ENCODE measurements at regions not wholly inside any gene's neighbourhood (a gene's known extent, or its start where the extent isn't known, plus 50 kb on each side); places are given as distances from the start of the nearest gene placed in this dataset.
"Not testable (repeated sequence)": the region's sequence is repeated elsewhere in the genome, so short reads cannot be mapped to it uniquely, and the experiment has no call there.

DNA sequence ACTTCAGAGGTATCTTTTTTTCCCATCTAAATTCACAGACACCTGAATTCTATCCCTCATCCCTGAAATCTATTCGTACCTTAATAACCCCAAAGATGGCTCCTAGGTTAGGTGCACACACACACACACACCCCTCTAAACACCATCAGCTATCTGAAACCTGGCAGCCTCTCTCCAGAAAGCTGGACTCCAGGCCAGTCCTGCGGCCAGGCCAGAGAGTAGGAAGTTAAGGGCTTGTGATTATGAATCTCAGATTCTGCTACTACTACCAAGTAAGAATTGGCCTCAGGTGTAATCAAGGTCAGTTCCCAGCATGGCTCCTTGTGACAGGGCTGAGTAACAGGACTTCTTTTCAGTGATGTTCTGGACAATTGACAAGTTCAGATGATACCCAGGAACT is 244.2 kb upstream of the SERP2 start:
- no peak for DNase-seq

DNA sequence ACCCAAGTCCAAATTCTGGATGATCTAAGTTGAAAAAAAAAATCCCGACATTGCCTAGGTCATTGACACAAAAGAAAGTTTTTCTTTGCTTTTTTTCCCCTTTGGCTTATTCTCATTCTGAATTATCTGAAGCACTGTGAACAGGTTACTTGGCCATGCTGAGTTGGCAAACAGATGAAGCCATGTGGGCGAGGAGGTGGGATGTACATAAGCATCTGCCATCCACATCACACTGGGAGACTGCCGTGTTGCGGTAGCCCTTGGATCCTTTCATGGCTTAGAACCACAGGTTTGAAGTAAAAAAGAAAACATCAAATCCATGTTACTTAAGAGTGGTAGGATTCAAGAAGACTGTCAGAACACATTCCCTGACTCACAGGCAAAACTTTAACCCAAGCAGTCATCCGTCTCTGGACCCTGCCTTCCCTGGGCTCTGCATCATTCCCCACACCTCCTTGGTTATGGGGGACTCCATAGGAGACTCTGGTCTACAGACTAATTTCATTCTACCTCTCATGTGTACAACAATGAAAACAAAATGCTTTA is 242.5 kb upstream of the SERP2 start:
- DNase-seq: no peak

- no peak for DNase-seq
These were observed 240.9 kb upstream of the SERP2 start for GRCh38 chr13:44132710-44133109.

DNA sequence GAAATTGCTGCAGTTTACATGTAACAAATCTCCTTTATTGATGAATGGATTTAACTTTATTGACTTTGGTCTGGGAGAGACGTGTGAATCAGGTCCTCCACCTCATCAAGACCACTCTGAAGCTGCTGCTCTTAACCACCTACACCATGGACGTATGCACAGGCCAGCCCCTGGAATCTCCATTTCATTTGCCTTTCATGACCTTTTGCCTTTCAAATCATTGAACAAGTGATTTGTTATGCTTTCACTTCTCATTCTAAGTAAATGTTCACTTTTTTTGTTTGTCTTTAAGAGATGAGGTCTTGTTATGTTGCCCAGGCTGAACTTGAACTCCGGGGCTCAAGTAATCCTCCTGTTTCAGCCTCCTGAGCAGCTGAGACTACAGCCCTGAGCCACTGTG is 240.0 kb upstream of the SERP2 start:
- DNase-seq: no peak

DNA sequence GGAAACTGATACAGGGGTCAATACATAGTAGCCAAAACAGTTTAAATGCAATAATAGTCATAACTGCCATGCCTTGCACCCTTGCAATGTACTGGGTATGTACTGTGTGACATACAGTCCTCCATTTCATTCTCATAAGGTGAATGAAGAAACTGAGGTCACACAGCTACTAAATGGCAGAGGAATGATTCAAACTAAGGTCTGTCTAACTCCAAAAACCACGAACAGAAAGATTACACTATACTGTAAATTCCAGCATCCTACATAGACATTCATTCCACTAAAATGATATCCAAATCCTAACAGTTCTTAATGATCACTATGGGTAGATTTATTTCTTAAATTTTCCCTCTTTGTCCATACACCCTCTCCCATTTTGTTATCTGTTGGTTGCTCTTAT is 238.1 kb upstream of the SERP2 start:
- DNase-seq: peak; percentile 22

DNA sequence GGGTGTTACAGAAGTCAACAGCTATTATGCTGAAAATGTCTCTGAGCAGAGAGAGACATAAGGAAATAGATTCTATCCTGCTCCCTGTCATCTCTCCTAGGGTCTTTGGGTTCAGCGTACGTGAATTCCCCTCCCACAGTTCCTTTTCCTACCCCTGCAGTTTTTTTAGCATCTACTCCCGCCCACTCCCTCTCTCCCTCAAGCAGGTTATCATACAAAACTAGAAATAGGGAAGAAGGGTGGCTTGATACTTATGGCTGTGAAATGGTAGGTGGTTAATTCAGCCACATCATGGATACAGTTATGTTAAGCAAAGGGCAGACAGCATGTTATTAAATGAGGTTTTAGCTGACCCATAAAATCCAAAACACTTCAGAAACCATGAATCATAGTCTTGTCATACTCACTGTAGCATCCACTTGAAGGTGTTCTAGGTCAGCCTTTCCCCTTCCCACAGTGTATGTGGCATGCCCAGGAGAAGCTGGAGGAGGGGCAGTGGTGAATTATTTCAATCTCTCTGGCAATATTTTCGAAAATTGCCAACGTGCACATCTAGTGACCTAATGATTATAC is 236.8 kb upstream of the SERP2 start:
- no peak for DNase-seq

GRCh38 chr13:44137466-44137865 is 236.2 kb upstream of the SERP2 start:
- DNase-seq: no peak

- DNase-seq: no peak
These were observed 233.5 kb upstream of the SERP2 start for GRCh38 chr13:44140146-44140545.

- DNase-seq: peak; percentile 11
These were observed 232.5 kb upstream of the SERP2 start for GRCh38 chr13:44140888-44141724.

DNA sequence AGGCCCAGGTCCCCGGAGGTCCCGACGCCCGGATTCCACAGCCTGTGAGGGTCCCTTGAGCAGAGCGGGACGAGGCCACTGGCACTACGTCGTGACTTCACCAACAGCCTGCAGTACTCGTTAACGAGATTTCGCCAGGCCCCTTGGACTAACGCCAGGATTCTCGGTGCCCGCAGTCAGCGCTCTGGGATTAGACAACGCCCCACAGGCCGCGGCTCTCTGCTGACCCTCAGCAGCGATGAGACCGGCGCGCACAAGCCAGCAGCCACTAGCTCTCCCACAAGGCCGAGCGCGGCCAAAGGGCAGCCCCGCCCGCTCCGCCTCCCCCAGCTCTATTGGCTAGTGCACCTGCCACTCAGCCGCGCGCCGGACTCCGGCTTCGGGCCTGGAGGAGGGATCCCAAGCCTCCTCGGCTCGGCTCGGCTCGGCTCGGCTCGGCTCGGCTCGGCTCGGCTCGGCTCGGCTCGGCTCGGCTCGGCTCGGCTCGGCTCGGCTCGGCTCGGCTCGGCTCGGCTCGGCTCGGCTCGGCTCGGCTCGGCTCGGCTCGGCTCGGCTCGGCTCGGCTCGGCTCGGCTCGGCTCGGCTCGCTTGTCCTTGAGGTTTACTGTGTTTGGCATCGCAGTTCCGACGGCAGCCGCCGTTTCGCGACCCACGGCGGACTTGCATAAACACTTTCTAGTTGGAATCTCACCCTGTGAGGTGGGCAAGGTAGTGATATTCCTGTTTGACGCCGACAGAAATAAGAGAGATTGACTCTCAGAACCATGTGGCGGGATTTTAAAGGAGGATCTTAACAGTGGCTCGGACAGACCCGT is 231.7 kb upstream of the SERP2 start:
- DNase-seq: peak; percentile 93

DNA sequence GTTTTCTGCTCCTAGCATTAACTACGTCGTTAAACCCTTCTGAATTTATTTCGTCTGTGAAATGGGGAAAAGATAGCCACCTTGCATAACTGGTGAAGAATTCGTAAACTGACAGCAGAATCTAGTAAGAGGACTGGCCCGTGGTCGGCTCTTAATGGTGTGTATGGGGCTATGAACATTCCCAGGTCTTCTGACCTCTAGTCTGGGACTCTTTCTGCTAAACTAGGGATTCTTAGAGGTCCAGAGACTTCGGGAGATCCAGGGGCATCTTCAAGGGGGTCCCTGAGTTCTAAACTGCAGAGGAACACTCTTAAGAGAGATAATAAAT is 231.1 kb upstream of the SERP2 start:
- no peak for DNase-seq

DNA sequence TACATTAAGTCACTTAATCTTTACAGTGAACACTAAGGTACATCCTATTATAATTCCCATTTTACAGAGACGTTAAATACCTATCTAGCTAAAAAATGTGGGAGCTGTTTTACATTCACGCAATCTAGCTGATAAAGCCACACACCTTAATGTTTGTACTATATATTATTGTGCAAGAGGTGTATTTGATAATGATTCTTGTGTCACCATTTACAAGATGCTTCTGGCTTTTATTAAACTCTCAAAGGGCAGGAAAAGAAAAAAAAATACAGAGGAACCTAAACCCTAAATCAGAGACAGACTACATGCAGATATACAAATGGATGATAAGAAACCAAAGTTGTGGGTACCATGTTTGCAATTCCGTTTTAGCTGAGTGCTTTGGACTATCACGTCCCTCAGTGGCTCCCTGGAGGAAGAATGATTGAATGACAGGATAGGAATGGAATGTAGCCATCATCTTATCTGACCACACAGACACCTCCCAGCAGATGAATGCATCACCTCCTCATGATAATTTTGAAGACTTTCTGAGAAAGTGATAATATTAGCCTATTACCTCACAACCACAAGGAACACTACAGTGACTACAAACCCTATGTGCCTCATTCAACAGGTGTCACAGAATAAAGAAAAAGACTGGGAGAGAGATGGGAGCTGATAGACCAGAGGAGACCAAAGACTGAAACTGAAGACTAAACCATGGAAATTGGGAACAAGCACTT is 230.5 kb upstream of the SERP2 start:
- DNase-seq: peak; percentile 28

DNA sequence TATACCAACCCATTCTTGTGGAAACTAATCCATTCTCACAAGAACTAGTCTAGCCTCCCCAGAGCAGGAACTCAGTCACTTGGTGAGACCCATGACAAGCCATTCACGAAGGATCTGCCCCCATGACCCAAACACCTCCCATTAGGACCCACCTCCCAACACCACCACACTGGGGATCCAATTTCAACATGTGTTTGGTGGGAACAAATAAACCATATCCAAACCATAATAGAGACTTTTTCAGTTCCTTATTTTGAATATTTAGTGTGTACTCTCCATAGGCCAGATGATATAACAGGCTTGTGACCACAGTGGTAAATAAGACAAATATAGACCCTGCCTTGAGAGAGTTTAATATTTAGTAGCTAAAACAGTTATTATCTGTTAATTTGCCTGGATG is 227.5 kb upstream of the SERP2 start:
- no peak for DNase-seq

- no peak for DNase-seq
These were observed 226.4 kb upstream of the SERP2 start for GRCh38 chr13:44147233-44147632.

DNA sequence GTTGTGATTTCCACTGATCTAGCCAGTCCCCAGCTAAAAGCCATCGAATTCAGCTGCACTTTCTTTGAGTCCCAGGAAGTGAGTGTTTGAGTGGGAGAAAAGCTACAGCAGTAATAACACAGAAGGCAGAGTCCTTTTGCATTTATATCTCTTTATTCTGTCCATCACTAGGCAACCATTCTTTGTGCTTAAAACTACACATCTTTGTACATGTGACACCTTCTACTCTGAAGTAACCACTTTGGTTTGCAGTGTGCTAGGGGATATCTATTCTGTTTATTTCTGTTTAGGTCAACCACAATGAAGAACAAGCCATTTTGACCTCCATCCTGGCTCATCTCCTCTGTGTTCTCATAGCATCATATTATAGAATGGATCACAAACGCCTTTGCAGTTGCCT is 226.0 kb upstream of the SERP2 start:
- DNase-seq: no peak

DNA sequence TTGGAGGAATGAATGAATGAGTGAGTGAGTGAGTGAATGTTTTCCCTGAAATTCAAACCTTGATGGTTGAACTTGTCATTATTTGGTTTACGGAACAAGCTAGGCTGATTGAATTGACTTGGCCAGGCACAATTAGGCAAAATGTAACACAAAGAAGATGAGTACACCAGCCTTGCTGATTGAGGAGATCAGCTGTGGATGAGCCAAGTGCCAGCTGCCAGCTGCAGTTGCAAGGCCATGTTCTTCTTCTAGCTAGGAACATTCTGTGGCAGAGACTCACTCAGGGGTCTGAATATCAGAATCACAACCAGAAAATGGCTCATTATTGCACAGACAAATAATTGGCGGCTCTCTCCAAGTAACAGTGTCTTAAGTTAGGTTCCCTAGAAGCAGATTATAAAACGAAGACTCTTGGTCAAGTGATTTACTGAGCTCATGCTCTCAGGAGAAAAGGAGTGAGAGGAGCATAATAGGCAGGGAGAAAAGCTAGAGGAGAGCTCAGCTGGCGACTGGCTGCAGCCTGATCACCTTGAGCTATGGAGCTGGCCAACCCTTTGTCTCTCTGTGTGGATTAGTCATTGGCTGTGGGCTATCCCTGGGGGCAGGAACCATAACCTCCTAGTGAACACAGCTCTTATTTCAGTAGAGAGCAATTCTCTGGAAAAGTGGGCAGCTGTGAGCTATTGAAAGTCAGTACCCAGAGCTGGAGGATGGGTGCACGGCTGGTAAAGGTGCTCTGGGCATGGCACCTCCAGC is 225.3 kb upstream of the SERP2 start:
- no peak for DNase-seq

GRCh38 chr13:44149231-44149630 is 224.4 kb upstream of the SERP2 start:
- DNase-seq: not testable (repeated sequence)

GRCh38 chr13:44149821-44150220 is 223.8 kb upstream of the SERP2 start:
- DNase-seq: no peak

GRCh38 chr13:44151474-44151873 is 222.2 kb upstream of the SERP2 start:
- no peak for DNase-seq

DNA sequence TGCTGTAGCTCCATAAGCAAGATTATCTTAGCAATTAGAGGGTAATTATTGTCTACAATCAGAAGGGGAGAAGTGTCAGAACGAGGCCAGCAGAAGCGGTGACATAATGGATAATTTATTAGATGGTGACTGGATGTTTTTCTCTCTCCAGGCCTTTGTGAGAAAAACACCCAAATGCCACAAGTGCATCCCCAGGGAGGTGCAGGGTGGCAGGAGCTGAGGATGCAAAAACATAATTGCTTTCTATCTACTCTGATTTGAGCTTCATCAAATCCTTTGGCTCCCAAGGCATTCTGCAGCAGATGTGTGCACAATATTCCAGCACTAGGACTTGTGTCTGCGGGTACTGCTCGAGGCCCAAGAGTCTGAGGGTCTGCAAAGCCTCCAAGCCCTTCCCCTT is 220.1 kb upstream of the SERP2 start:
- DNase-seq: no peak

DNA sequence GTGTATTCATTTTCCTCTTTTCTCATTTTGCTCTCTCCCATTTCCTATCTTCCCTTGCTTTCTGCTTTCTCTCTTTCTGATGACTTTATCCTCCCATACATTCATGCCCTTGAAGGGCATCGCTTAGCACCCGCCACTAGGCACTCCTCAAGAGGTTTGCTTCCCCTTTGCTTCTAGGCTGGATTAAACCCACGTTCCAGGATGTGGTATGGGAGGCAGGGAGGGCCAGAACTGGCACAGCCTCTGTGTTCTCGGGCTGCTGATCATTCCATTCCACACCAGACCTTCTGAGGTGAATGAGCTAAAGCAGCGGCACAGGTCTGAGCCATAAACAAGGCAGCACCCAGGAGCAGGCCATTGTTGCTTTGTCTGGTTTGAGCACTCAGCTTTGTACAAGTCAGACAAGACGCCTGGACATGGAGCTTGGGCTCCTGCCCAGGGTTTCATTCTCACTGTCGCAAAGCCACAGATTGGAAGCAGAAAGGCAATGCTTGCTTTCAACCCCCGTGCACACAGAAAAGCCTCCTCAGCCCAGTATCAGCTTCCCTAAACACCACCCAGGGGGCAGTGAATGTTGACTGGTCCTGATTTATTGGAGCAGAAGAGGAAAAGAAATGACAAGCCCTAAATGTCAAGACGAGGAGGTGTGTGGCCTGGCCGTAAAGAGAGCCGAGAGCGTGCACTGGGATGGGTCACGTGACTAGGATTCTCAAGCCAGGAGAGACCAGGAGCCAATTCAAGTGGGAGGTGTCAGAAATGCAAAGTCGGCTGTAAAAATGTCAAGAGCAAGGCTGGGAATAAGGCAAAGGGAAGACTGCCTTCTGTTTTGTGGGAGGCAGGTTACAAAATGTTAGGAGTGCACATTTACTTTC is 218.0 kb upstream of the SERP2 start:
- peak; percentile 34 for DNase-seq

Measured in fibroblast of skin of abdomen (primary cell).